MCF 10A (cell line): ENCODE measurements at regions not wholly inside any gene's neighbourhood (a gene's known extent, or its start where the extent isn't known, plus 50 kb on each side); places are given as distances from the start of the nearest gene placed in this dataset.

Experiments
- BruUV-seq: library from RNA; stranded (reverse); fragments of 400-500 nt; replicated peaks from 2 replicates; lab custom pipeline; 2021; lab: Mats Ljungman, UMichigan
- CTCF ChIA-PET: fragments of 300-600 bp; sonication (Branson Sonifier 250); formaldehyde crosslinking; extraction: SDS; loops from one replicate; lab custom pipeline; 2021; ENCODE audit warnings: antibody characterized with exemption, inconsistent platforms; lab: Yijun Ruan, JAX
- POLR2A ChIA-PET: fragments of 300-600, 350-650 bp; sonication (Branson Sonifier 250); formaldehyde crosslinking; extraction: SDS; loops from one replicate; lab custom pipeline; 2020; ENCODE audit warnings: antibody characterized with exemption, inconsistent platforms; lab: Yijun Ruan, JAX
- DNase-seq: peaks from one replicate; pipeline ENCODE4 v3.0.0-alpha.2; 2018; ENCODE audit not compliant: unreplicated experiment
- H3K27ac Mint-ChIP-seq: one replicate; pipeline ENCODE4 v1.8.0; 2022; ENCODE audit warnings: mild to moderate bottlenecking, low read depth, mixed read lengths; ENCODE audit not compliant: unreplicated experiment
- H3K27me3 Mint-ChIP-seq: one replicate; pipeline ENCODE4 v1.8.0; 2022; ENCODE audit warnings: mixed read lengths; ENCODE audit not compliant: insufficient read depth, unreplicated experiment
- H3K36me3 Mint-ChIP-seq: one replicate; pipeline ENCODE4 v1.8.0; 2022; ENCODE audit warnings: mild to moderate bottlenecking, moderate library complexity, mixed read lengths; ENCODE audit not compliant: insufficient read depth, unreplicated experiment
- H3K4me1 Mint-ChIP-seq: one replicate; pipeline ENCODE4 v1.8.0; 2022; ENCODE audit warnings: mixed read lengths; ENCODE audit not compliant: insufficient read depth, unreplicated experiment
- H3K4me3 Mint-ChIP-seq: one replicate; pipeline ENCODE4 v1.8.0; 2022; ENCODE audit warnings: mild to moderate bottlenecking, moderate library complexity, mixed read lengths; ENCODE audit not compliant: unreplicated experiment
- H3K9me3 Mint-ChIP-seq: one replicate; pipeline ENCODE4 v1.8.0; 2022; ENCODE audit warnings: mixed read lengths; ENCODE audit not compliant: unreplicated experiment
- intact Hi-C: fragments of 100-400 bp; cut with micrococcal nuclease; formaldehyde crosslinking; loops from 2 replicates; pipeline ENCODE4 v1.14.1; 2022
- TF ChIP-seq, protein P1 (sequence below): fragments of 200-600 bp; IDR thresholded peaks from one replicate; pipeline ENCODE4 v1.8.0; 2022; ENCODE audit warnings: antibody characterized with exemption, mild to moderate bottlenecking; ENCODE audit not compliant: unreplicated experiment

DNA sequence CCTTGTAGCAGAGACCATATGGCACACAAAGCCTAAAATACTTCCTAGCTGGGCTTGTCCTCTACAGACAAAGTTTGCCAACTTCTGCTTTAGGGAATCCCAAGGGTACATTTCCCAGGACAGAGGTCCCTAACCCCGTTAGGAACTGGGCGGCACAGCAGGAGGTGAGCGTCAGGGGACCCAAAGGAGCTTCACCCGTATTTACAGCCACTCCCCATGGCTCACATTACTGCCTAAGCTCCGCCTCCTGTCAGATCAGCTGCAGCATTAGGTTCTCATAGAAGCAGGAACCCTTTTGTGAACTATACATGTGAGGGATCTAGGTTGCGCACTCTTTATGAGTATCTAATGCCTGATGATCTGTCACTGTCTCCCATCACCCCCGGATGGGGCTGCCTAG lies 88.5 kb upstream of the TRPM3 start:
- peaks cover 13% of the 10 kb centered on the region for H3K9me3 Mint-ChIP-seq
- H3K27ac Mint-ChIP-seq: no peak overlapping the region
- no peaks in the 10 kb centered on the region for H3K27me3 Mint-ChIP-seq
- ChIA-PET CTCF (interaction anchor here (0.6 to 1.2 kb wide), 2 partner anchors 40 to 520 kb away, joined by 4 read pairs; no protein-coding TSS in a partner anchor), POLR2A (no interaction called here)
- no TSS peak for BruUV-seq
- TF ChIP-seq, protein P1, sequence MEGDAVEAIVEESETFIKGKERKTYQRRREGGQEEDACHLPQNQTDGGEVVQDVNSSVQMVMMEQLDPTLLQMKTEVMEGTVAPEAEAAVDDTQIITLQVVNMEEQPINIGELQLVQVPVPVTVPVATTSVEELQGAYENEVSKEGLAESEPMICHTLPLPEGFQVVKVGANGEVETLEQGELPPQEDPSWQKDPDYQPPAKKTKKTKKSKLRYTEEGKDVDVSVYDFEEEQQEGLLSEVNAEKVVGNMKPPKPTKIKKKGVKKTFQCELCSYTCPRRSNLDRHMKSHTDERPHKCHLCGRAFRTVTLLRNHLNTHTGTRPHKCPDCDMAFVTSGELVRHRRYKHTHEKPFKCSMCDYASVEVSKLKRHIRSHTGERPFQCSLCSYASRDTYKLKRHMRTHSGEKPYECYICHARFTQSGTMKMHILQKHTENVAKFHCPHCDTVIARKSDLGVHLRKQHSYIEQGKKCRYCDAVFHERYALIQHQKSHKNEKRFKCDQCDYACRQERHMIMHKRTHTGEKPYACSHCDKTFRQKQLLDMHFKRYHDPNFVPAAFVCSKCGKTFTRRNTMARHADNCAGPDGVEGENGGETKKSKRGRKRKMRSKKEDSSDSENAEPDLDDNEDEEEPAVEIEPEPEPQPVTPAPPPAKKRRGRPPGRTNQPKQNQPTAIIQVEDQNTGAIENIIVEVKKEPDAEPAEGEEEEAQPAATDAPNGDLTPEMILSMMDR: no peak
- H3K36me3 Mint-ChIP-seq: no peaks in the 10 kb centered on the region
- H3K4me1 Mint-ChIP-seq: no peaks in the 10 kb centered on the region
- intact Hi-C loops: no loop called here
- peak; percentile 9 for DNase-seq
- H3K4me3 Mint-ChIP-seq: no peak overlapping the region

DNA sequence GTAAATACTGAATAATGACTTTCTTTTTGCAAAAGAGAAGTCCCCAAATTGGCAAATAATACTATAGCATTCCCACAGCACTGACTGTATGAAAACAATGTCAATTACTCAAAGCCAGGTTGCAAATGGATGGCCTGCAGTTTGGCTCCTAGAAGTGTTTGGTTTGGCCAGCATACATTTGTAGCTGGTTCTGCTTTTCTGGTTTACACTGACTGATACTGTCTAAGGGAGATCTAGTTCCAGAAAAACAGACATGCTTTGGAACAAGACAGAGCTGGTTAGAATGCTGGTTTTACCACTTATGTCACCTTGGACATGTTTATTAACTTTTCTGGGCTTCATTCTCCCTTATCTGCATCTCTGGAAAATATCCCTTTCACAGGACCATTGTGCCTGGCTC lies 81.5 kb upstream of the TRPM3 start:
- CTCF ChIA-PET: interaction anchor here (0.6 kb wide), 1 partner anchor 439 kb away, joined by 3 read pairs; no protein-coding TSS in a partner anchor
- H3K27me3 Mint-ChIP-seq: no peaks in the 10 kb centered on the region
- no peaks in the 10 kb centered on the region for H3K36me3 Mint-ChIP-seq
- BruUV-seq: no TSS peak
- H3K9me3 Mint-ChIP-seq: no peaks in the 10 kb centered on the region
- intact Hi-C loops: no loop called here
- no peak for DNase-seq
- POLR2A ChIA-PET: no interaction called here
- H3K27ac Mint-ChIP-seq: no peak overlapping the region
- H3K4me1 Mint-ChIP-seq: no peaks in the 10 kb centered on the region
- no peak overlapping the region for H3K4me3 Mint-ChIP-seq
- TF ChIP-seq, protein P1: no peak

DNA sequence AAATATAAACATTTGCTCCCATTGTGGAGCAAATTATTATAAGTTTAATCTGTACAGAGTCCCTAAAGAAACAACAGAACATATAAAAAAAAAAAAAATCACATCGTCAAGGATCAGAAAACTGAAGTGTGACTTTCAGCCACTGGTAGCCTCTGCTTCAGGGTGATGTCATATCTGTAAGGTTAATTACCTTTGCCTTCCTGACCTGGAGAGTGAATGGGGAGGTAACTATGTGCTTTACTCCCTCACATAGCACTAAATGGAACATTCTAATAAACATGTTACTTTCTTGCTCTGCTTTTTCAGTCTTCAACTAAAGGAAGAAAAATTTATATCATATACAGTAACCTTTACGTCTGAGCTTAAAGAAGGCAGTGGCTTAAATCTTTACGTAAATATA lies 70.3 kb upstream of the TRPM3 start:
- DNase-seq: no peak
- TF ChIP-seq, protein P1: no peak
- Mint-ChIP-seq H3K36me3 (no peaks in the 10 kb centered on the region), H3K4me1 (peaks cover 7% of the 10 kb centered on the region), H3K9me3 (peaks cover 7% of the 10 kb centered on the region), H3K27ac (no peak overlapping the region), H3K4me3 (no peak overlapping the region), H3K27me3 (peaks cover 11% of the 10 kb centered on the region)
- intact Hi-C loops: no loop called here
- ChIA-PET CTCF (no interaction called here), POLR2A (no interaction called here)
- no TSS peak for BruUV-seq

DNA sequence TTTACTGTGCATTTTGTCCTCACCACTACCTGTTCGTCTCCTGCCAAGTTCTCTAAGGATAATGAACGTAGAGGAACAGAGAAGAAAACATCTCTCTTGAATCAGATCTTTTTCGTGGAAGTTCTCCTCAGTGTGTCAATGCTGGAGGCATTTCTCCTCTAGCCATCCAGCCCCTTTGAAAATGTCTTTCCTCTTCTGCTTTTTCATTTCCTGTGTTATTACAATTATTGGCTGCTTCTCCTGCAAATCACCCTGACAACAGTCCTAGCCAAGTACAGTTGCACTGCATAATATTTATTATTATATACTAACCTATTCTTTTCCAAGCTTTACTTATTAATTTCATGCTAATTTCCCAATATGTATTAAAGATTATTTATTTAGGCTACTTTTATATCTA lies 61.8 kb upstream of the TRPM3 start:
- Mint-ChIP-seq H3K4me1 (peaks cover 6% of the 10 kb centered on the region), H3K9me3 (no peaks in the 10 kb centered on the region), H3K4me3 (no peak overlapping the region), H3K36me3 (no peaks in the 10 kb centered on the region), H3K27ac (no peak overlapping the region), H3K27me3 (no peaks in the 10 kb centered on the region)
- BruUV-seq: no TSS peak
- ChIA-PET POLR2A (no interaction called here), CTCF (no interaction called here)
- no peak for DNase-seq
- intact Hi-C loops: no loop called here
- TF ChIP-seq, protein P1: no peak
